Endothelial cell of umbilical vein (primary cell): ENCODE measurements at regions not wholly inside any gene's neighbourhood (a gene's known extent, or its start where the extent isn't known, plus 50 kb on each side); places are given as distances from the start of the nearest gene placed in this dataset.

Source experiments
- BruUV-seq: library from RNA; stranded (reverse); fragments of 400-500 nt; replicated peaks from 2 replicates; lab custom pipeline; 2021; lab: Mats Ljungman, UMichigan
- CTCF ChIA-PET: fragments of 300-600, 350-600 bp; sonication (Branson Sonifier 250); formaldehyde crosslinking; loops from one replicate; lab custom pipeline; 2021; ENCODE audit warnings: antibody characterized with exemption, inconsistent platforms; lab: Charles Lee
- POLR2A ChIA-PET: fragments of 300-600, 350-600 bp; sonication (Branson Sonifier 250); formaldehyde crosslinking; loops from one replicate; lab custom pipeline; 2021; ENCODE audit warnings: antibody characterized with exemption, inconsistent platforms; lab: Charles Lee
- DNase-seq: peaks from one replicate; pipeline ENCODE4 v3.0.0-alpha.2; 2011; ENCODE audit warnings: low read depth, low spot score
- FAIRE-seq: peaks from 2 replicates; lab custom pipeline; 2011; peaks lifted over from hg19 to GRCh38; lab: Jason Lieb, UNC
- H2AFZ ChIP-seq: 2 replicates; pipeline ENCODE4 v1.6.0; 2012; ENCODE audit warnings: low read depth, low read length, control low read depth, inconsistent platforms
- H3K27ac ChIP-seq: 2 replicates; pipeline ENCODE4 v1.5.1; 2011; ENCODE audit warnings: low read depth, mild to moderate bottlenecking, control low read depth, low read length, moderate library complexity; ENCODE audit not compliant: insufficient read depth
- H3K27me3 ChIP-seq, 2 experiments: 2 replicates each; pipeline versions ENCODE4 v1.6.0 to v1.6.1; 2011; ENCODE audit warnings: low read length in 2 of 2, mixed read lengths in 1 of 2; ENCODE audit not compliant: control insufficient read depth in 2 of 2, insufficient read depth in 2 of 2
- H3K36me3 ChIP-seq, 2 experiments: 2 replicates in 1 of 2; 3 replicates in 1 of 2; pipeline ENCODE4 v1.5.1; 2011; ENCODE audit warnings: low read length in 2 of 2, mild to moderate bottlenecking in 1 of 2, moderate library complexity in 1 of 2; ENCODE audit not compliant: control insufficient read depth in 2 of 2, insufficient read depth in 2 of 2; ENCODE audit errors: extremely low read depth in 1 of 2
- H3K4me1 ChIP-seq: 3 replicates; pipeline ENCODE4 v1.5.1; 2011; ENCODE audit warnings: mild to moderate bottlenecking, low read length; ENCODE audit not compliant: control insufficient read depth, insufficient read depth; ENCODE audit errors: extremely low read depth
- H3K4me2 ChIP-seq: 2 replicates; pipeline ENCODE4 v1.6.1; 2011; ENCODE audit warnings: low read length, control low read depth, mixed read lengths; ENCODE audit not compliant: insufficient read depth
- H3K4me3 ChIP-seq, 3 experiments: fragments of 200-600 bp in 1 of 3; sonication (generic), shearing (Covaris generic) in 1 of 3; replicated peaks in 1 of 3; 2 replicates each; pipeline ENCODE4 v1.5.1; 2011 to 2016; ENCODE audit warnings: control low read depth in 3 of 3, low read length in 3 of 3, mild to moderate bottlenecking in 2 of 3, inconsistent platforms in 1 of 3, low read depth in 1 of 3, moderate library complexity in 1 of 3; ENCODE audit not compliant: insufficient read depth in 1 of 3
- H3K79me2 ChIP-seq: 2 replicates; pipeline ENCODE4 v1.6.0; 2012; ENCODE audit warnings: low read length, inconsistent platforms; ENCODE audit not compliant: control insufficient read depth, insufficient read depth
- H3K9ac ChIP-seq: replicated peaks from 2 replicates; pipeline ENCODE3; 2011; ENCODE audit warnings: low read length, control low read depth; ENCODE audit not compliant: insufficient read depth; ENCODE audit errors: extremely low read depth
- H3K9me1 ChIP-seq: replicated peaks from 3 replicates; pipeline ENCODE4 v1.6.0; 2011; ENCODE audit warnings: mild to moderate bottlenecking, low read length; ENCODE audit not compliant: control insufficient read depth, insufficient read depth; ENCODE audit errors: extremely low read depth
- H3K9me3 ChIP-seq: replicated peaks from 2 replicates; pipeline ENCODE4 v1.5.1; 2012; ENCODE audit warnings: low read length, inconsistent platforms; ENCODE audit not compliant: control insufficient read depth, insufficient read depth
- H4K20me1 ChIP-seq: replicated peaks from 2 replicates; pipeline ENCODE3; 2011; ENCODE audit warnings: mild to moderate bottlenecking, low read length; ENCODE audit not compliant: control insufficient read depth, insufficient read depth; ENCODE audit errors: extremely low read depth
- CTCF ChIP-seq, 2 donors: IDR thresholded peaks; 1 replicate in 1 of 2; 2 replicates in 1 of 2; pipeline ENCODE4 v1.5.1; 2011; ENCODE audit warnings: low read length in 2 of 2, mild to moderate bottlenecking in 2 of 2, moderate library complexity in 2 of 2, control low read depth in 1 of 2, inconsistent platforms in 1 of 2, low read depth in 1 of 2; ENCODE audit not compliant: insufficient read depth in 1 of 2; ENCODE audit errors: extremely low read depth in 1 of 2
- EZH2 ChIP-seq: IDR thresholded peaks from 2 replicates; pipeline ENCODE4 v1.6.1; 2012; ENCODE audit warnings: borderline replicate concordance, low read depth, mild to moderate bottlenecking, moderate library complexity, low read length, inconsistent platforms; ENCODE audit not compliant: severe bottlenecking
- FOS ChIP-seq: IDR thresholded peaks from 2 replicates; pipeline ENCODE4 v1.6.1; 2011; ENCODE audit warnings: mild to moderate bottlenecking, low read length, moderate library complexity, borderline replicate concordance; ENCODE audit not compliant: insufficient read depth
- GATA2 ChIP-seq: IDR thresholded peaks from 2 replicates; pipeline ENCODE4 v1.7.0; 2011; ENCODE audit warnings: low read depth, mild to moderate bottlenecking, moderate library complexity, mixed read lengths, low read length; ENCODE audit not compliant: insufficient read length, insufficient read depth
- JUN ChIP-seq: IDR thresholded peaks from 2 replicates; pipeline ENCODE4 v1.6.1; 2011; ENCODE audit warnings: borderline replicate concordance, low read depth; ENCODE audit not compliant: insufficient read length, insufficient read depth
- MAX ChIP-seq: IDR thresholded peaks from 2 replicates; pipeline ENCODE4 v1.6.1; 2011; ENCODE audit not compliant: insufficient read depth, insufficient read length
- MYC ChIP-seq: IDR thresholded peaks from one replicate; pipeline ENCODE4 v1.6.1; 2011; ENCODE audit warnings: mild to moderate bottlenecking, low read depth, low read length
- POLR2A ChIP-seq: IDR thresholded peaks from 2 replicates; pipeline ENCODE4 v1.6.1; 2012; ENCODE audit warnings: low read depth, mild to moderate bottlenecking, control low read depth, low read length
- POLR2AphosphoS5 ChIP-seq: IDR thresholded peaks from 2 replicates; pipeline ENCODE4 v1.6.1; 2012; ENCODE audit warnings: low read depth, mild to moderate bottlenecking, control low read depth, low read length, moderate library complexity; ENCODE audit not compliant: insufficient read depth
- dilution Hi-C: fragments of 300-500 bp; cut with MboI; formaldehyde crosslinking; loops from one replicate; pipeline ENCODE4 v1.15.0; 2019; ENCODE audit warnings: low sequenced_read_pairs; ENCODE audit not compliant: extremely low pct_ligation_motif_present
- intact Hi-C: fragments of 100-400 bp; cut with micrococcal nuclease; formaldehyde crosslinking; loops from one replicate; pipeline ENCODE4 v1.10.0; 2022

GRCh38 chr20:22374678-22375590 is 209.4 kb downstream of the FOXA2 start:
- Histone ChIP-seq H3K27ac (no peak overlapping the region), H3K9me1 (no peaks in the 10 kb centered on the region), H3K79me2 (no peaks in the 10 kb centered on the region), H3K36me3 (no peaks in the 10 kb centered on the region), H3K9ac (no peak overlapping the region), H3K4me2 (no peak overlapping the region), H3K9me3 (no peaks in the 10 kb centered on the region), H2AFZ (no peak overlapping the region), H3K4me1 (no peaks in the 10 kb centered on the region), H4K20me1 (no peaks in the 10 kb centered on the region), H3K27me3 (no peaks in the 10 kb centered on the region), H3K4me3 (no peak overlapping the region)
- TF ChIP-seq MYC (no peak), POLR2A (no peak), FOS (no peak), JUN (no peak), GATA2 (no peak), POLR2AphosphoS5 (no peak), CTCF (IDR thresholded peaks at IDR 0.05; ENCODE audit: extremely low read depth in 1 of 2, insufficient read depth in 1 of 2, low read depth in 1 of 2, low read length in 2 of 2) (no peak), MAX (no peak), EZH2 (no peak)
- ChIA-PET CTCF (no interaction called here), POLR2A (no interaction called here)
- intact Hi-C loops: no loop called here
- dilution Hi-C loops: no loop called here
- no peak for DNase-seq
- no peak for FAIRE-seq
- no TSS peak for BruUV-seq
